ENCODE measurements at regions not wholly inside any gene's neighbourhood (a gene's known extent, or its start where the extent isn't known, plus 50 kb on each side); places are given as distances from the start of the nearest gene placed in this dataset.
"Not testable (repeated sequence)": the region's sequence is repeated elsewhere in the genome, so short reads cannot be mapped to it uniquely, and the experiment has no call there.

DNA sequence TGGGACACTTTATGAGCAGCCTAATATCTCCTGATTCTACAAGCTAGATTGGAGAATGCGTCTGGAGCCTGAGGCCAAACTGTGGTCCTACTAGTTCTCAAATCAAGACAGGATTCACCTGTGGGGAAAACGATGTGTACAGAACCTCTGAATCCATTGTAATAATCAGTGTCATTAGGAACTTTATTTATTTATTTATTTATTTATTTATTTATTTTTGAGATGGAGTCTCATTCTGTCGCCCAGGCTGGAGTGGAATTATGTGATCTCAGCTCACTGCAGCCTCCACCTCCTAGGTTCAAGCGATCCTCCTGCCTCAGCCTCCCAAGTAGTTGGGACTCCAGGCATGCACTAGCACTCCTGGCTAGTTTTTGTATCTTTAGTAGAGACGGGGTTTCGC, 52.6 kb upstream of the KIF26B start:
- H3K9me3 Mint-ChIP-seq; H3K27ac Mint-ChIP-seq; H3K36me3 Mint-ChIP-seq (ENCODE audit: low read depth); H3K4me1 Mint-ChIP-seq (ENCODE audit: low read depth); H3K4me3 Mint-ChIP-seq; H3K27me3 Mint-ChIP-seq: not testable (repeated sequence)

DNA sequence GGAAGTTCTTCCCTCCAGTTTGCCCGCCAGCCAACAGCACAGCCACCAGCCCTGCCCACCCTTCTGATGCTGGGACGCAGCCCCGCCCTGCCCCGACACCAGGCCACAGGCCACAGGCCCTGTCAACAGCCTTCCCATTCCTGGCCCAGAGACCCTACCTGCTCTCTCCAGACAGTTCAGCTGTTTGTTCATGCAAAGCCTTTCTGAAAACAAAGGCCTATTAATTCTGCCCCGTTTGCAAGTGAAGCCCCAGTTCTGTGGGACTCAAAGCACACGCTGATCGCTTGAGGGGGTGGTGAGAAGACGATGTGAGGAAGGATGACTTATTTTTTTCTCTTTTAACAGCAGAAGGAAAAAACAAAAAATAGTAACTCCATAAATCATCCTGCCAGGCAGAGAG, 55.4 kb upstream of the KIF26B start:
- no peaks in the 10 kb centered on the region for H3K36me3 Mint-ChIP-seq (ENCODE audit: low read depth)
- no peak overlapping the region for H3K27ac Mint-ChIP-seq
- H3K9me3 Mint-ChIP-seq, result no peaks in the 10 kb centered on the region
- H3K27me3 Mint-ChIP-seq, result no peaks in the 10 kb centered on the region
- no peak overlapping the region for H3K4me3 Mint-ChIP-seq
- no peaks in the 10 kb centered on the region for H3K4me1 Mint-ChIP-seq (ENCODE audit: low read depth)

DNA sequence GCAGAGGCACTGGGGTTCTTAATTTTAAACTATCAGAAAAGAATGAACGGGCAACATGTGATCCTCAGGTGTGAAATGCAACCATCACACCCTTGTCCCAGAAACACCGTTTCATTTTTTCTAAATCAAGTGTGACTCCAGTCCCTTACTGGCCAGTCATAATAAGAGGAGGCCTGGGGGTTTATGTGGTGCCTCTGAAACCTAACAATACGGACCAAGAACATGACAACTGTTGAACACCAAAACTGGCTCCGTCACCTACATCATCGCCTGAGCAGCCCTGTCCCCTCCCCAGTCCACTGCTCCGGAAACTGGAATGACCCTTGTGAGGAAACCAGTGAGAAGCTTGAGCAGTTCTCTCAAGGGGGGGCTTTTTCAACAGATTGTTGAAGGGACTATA, 55.9 kb upstream of the KIF26B start:
- no peaks in the 10 kb centered on the region for H3K9me3 Mint-ChIP-seq
- H3K4me3 Mint-ChIP-seq, result no peak overlapping the region
- H3K4me1 Mint-ChIP-seq (ENCODE audit: low read depth), result no peaks in the 10 kb centered on the region
- no peaks in the 10 kb centered on the region for H3K36me3 Mint-ChIP-seq (ENCODE audit: low read depth)
- no peaks in the 10 kb centered on the region for H3K27me3 Mint-ChIP-seq
- H3K27ac Mint-ChIP-seq, result no peak overlapping the region

DNA sequence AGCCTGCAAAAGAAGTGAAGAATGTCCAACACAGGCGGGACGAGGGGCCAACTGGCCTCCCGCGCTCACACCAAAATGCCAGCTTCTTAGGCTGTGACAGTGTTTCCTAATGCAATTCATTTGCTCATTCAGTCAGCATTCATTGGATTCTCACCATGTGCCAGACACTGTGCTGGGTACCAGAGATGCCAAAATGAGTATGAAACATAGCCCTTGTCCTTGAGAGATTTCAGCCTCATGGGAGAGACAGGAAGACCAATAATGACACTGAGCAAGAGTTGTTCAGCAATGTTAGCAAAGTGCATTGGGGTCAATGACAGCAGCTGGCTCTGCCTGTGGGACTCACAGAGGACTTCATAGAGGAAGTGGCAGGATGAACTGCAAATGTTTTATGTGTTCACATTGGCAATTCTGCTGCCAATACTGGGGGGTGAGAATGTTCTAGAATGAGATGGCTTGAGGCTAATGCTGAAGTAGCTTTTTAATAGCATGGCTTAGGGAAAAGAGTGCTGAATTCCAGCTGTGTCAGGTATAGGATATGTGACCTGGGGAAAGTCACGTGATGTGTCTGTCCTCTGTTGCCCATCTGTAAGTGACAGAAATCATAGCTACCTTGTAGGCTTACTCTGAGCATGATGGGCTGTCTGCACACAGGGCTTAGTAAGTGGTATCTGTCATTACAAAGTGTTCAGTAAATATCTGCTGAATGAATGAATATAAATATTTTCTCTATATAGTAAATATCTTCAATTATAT, 58.3 kb upstream of the KIF26B start:
- Mint-ChIP-seq H3K27me3 (no peaks in the 10 kb centered on the region), H3K9me3 (no peaks in the 10 kb centered on the region), H3K27ac (no peak overlapping the region), H3K4me3 (no peak overlapping the region), H3K4me1 (ENCODE audit: low read depth) (no peaks in the 10 kb centered on the region), H3K36me3 (ENCODE audit: low read depth) (no peaks in the 10 kb centered on the region)

DNA sequence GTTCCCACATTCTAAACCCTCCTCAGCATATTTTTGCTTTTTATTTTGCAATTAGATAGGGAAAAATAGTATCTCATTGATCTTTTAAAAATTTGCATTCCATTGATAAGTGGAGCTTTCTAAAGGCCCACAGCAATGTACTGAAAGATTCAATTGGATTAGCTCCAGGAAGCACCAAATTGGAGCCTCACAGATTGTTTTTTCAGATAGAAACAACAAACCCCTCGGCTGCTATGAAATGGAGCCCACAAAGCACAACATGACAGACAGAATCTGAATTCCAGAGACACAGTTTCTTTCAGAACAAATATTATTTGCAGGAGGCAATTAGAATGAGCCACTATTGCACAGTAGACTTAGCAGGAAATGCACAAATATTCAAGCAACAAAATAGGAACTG, 58.9 kb upstream of the KIF26B start:
- no peak overlapping the region for H3K4me3 Mint-ChIP-seq
- no peaks in the 10 kb centered on the region for H3K27me3 Mint-ChIP-seq
- H3K27ac Mint-ChIP-seq, result no peak overlapping the region
- H3K9me3 Mint-ChIP-seq, result no peaks in the 10 kb centered on the region
- H3K4me1 Mint-ChIP-seq (ENCODE audit: low read depth), result no peaks in the 10 kb centered on the region
- H3K36me3 Mint-ChIP-seq (ENCODE audit: low read depth), result no peaks in the 10 kb centered on the region

DNA sequence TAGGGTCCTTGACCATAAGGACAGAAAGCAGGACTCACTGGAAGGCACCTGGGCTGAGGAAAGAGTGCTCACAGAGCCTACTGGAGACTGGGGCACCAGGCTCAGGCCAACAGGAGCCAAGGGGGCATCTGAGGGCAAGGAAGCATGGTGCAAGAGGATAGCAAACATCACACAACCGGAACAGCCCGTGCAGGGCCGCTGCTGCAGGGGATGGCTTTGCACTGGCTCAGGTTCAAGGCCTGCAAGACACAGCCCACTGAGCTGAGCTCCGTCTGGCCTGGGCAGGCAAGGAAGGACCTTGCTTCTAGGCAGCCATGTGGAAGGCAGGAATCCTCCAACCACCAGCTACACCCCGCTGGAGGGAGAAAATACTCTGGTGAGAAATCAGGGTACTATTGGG, 59.8 kb upstream of the KIF26B start:
- Mint-ChIP-seq H3K4me1 (ENCODE audit: low read depth) (no peaks in the 10 kb centered on the region), H3K9me3 (no peaks in the 10 kb centered on the region), H3K27ac (no peak overlapping the region), H3K36me3 (ENCODE audit: low read depth) (no peaks in the 10 kb centered on the region), H3K4me3 (no peak overlapping the region), H3K27me3 (no peaks in the 10 kb centered on the region)

DNA sequence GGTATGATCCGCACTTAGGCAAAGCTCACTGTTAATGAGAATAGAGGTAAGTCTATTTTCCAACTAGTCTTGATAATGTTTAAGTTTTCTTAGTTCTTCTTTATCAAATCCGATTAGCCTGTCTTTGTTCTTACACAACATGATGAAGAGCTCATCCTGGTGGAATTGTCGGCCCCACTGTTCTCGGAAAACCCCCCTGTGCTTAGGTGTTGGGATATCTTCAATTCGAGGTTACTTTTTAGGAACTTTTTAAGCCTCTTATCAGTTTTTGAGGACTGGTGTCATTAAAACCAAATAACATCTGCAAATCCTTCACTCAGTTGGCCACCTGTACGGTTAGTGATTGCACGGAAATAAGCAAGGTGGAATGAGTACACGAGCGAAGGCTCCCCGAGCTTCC, 60.7 kb upstream of the KIF26B start:
- no peaks in the 10 kb centered on the region for H3K36me3 Mint-ChIP-seq (ENCODE audit: low read depth)
- no peaks in the 10 kb centered on the region for H3K9me3 Mint-ChIP-seq
- no peak overlapping the region for H3K4me3 Mint-ChIP-seq
- H3K27me3 Mint-ChIP-seq, result no peaks in the 10 kb centered on the region
- no peaks in the 10 kb centered on the region for H3K4me1 Mint-ChIP-seq (ENCODE audit: low read depth)
- H3K27ac Mint-ChIP-seq, result no peak overlapping the region

DNA sequence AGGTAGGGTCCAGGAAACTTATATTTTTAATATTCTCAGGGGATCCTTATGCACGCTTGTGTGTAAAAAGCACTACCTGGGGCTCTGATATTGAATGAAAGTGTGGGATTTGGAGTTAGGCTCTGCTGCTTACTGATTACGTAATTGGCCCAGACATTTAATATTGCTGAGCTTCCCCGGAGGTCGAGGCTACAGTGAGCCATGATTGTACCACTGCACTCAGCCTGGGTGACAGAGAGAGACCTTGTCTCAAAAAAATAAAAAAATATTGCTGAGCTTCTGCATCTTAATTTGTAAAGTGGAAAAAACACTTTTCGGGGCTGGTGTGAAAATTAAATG, 62.2 kb upstream of the KIF26B start:
- Mint-ChIP-seq H3K9me3 (no peaks in the 10 kb centered on the region), H3K36me3 (ENCODE audit: low read depth) (no peaks in the 10 kb centered on the region), H3K27ac (no peak overlapping the region), H3K4me1 (ENCODE audit: low read depth) (no peaks in the 10 kb centered on the region), H3K27me3 (no peaks in the 10 kb centered on the region), H3K4me3 (no peak overlapping the region)

DNA sequence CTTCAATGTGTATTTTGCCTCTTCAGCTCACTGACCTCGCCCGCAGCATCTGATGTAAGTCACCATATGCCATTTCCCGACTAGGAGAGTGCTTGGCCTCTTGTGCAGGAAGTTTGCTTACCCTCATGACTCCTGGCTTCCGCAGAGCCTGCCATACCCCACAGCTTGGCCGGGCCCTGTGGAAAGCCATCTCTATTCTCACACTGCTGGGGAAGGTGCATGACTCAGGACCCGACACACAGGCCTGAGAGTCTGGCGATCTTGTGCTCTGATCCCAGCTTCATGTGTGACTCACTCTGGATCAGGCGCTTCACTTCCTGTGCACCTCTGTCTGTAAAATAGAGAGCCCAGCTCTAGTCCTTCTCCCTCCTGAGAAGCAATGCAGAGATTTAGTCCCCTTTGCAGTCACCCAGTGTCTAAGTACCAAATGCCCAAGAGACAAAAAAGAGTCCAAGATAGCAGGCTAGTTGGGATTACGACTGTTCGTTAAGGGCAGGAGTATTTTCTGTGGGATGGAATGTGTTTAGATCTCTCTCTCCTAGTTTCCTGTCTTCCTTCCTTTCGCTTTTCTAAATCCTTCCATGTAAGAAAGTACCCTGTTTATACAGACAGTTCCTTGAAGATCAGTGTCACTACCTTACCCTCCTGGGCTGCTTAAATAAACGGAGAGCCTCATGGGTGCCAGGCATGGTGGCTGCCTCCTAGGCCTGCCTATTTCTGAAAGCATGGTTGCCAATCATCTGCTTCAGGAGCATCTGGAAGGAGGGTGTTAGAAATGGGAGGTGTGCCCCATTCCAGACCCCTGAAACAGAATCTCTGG, 62.8 kb upstream of the KIF26B start:
- Mint-ChIP-seq H3K27me3 (no peaks in the 10 kb centered on the region), H3K27ac (no peak overlapping the region), H3K4me3 (no peak overlapping the region), H3K36me3 (ENCODE audit: low read depth) (no peaks in the 10 kb centered on the region), H3K9me3 (no peaks in the 10 kb centered on the region), H3K4me1 (ENCODE audit: low read depth) (no peaks in the 10 kb centered on the region)

DNA sequence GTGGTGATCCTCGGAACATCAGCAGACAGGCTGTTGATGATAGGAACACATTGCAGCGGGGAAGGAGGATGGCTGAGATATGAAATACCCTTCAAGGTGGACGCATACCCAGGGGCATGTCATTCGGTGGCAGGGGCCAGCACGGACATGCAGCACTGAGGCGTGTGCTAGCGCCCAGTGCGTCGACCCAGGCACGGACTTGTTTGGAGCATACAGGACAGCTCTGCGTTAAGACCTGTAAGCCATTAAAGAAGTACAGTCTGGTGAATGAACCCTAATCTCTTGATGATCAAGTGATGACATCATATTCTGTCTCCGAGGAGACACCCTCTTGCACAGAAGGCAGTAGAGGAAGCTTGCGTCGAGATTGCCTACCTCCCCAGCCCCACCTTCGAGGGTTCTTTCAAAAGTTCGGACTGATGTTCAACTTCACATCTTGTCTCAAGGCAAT, 63.6 kb upstream of the KIF26B start:
- Mint-ChIP-seq H3K4me1 (ENCODE audit: low read depth) (no peaks in the 10 kb centered on the region), H3K27me3 (no peaks in the 10 kb centered on the region), H3K36me3 (ENCODE audit: low read depth) (no peaks in the 10 kb centered on the region)

DNA sequence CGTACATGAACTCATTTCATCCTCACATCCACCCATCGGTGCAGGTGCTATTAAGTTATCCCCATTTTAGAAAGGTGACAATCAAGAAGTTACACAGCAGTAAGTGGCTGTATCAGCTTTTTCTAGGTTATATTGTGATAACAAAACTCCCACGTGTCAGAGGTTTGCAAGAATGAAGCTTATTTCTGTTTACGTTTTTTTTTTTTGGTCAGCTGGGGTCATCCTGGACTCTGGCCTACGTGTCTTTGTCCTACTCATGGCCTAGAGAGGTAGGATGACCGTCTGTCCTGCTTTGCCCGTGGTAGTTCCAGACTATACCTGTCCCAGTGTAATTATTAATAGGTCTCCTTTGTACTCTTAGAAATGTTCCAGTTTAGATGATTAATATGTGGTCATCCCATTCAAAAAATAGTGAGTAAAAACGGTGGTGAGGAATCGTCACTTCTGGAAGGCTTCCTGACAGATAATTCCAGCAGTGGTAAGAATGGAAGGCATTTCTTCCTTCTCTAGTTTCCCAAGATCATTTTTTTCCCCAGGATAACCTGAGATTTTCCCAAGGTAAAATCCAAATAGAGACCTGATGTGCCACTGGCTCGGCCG, 64.2 kb upstream of the KIF26B start:
- Mint-ChIP-seq H3K4me1 (ENCODE audit: low read depth) (peaks cover 4% of the 10 kb centered on the region), H3K9me3 (no peaks in the 10 kb centered on the region), H3K27me3 (no peaks in the 10 kb centered on the region), H3K4me3 (no peak overlapping the region), H3K27ac (no peak overlapping the region), H3K36me3 (ENCODE audit: low read depth) (no peaks in the 10 kb centered on the region)

More for the DNA sequence above, 63.6 kb upstream of the KIF26B start:
- no peaks in the 10 kb centered on the region for H3K9me3 Mint-ChIP-seq
- H3K4me3 Mint-ChIP-seq, result no peak overlapping the region
- no peak overlapping the region for H3K27ac Mint-ChIP-seq

DNA sequence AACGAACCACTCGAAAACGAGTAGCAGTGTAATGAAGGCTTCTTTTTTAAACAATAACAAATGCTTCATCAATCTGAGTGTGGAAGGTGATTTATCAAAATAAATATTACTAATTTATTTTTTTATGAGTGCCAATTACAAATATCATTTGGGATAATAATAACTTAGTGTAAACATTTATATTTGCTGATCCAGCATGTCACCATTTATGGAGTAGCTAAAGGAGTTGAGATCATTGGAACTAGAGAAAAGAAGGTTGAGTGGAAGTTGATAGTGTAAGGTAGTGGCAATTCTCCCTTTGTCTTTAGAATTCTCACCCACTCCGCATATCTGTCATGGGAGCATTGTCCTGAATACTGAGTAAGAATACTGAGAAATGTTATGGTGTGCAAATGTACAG, 67.1 kb upstream of the KIF26B start:
- peaks cover 4% of the 10 kb centered on the region for H3K36me3 Mint-ChIP-seq (ENCODE audit: low read depth)
- H3K27me3 Mint-ChIP-seq, result no peaks in the 10 kb centered on the region
- H3K9me3 Mint-ChIP-seq, result no peaks in the 10 kb centered on the region
- no peak overlapping the region for H3K27ac Mint-ChIP-seq
- H3K4me3 Mint-ChIP-seq, result no peak overlapping the region
- peaks cover 9% of the 10 kb centered on the region for H3K4me1 Mint-ChIP-seq (ENCODE audit: low read depth)

DNA sequence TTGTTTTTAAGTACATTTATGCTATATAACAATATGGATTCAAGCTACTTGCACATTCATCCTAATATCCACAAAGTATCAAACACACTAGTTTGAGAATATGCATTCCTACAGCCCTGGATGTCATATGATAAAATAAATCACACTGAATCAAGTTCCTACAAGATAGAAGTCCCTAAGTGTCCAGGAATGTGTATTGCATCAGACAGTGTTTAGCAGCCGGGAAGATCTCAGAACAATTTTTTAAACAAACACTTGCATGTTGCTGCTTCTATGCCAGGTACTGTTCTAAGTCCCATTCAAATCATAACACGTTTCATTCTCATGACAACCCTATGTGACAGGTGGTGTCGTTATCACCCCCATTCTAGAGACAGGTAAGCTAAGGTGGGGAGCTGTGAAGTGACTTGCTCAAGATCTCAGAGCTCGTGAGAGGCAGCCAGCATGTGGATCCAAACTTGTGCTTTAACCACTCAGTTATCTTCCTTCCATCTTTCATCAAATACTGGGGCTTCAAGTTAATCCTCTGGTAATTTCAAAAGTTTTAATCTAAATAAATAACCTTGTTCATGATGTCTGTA, 68.3 kb upstream of the KIF26B start:
- no peak overlapping the region for H3K27ac Mint-ChIP-seq
- no peaks in the 10 kb centered on the region for H3K27me3 Mint-ChIP-seq
- no peak overlapping the region for H3K4me3 Mint-ChIP-seq
- H3K9me3 Mint-ChIP-seq, result no peaks in the 10 kb centered on the region
- peaks cover 4% of the 10 kb centered on the region for H3K36me3 Mint-ChIP-seq (ENCODE audit: low read depth)
- H3K4me1 Mint-ChIP-seq (ENCODE audit: low read depth), result peaks cover 9% of the 10 kb centered on the region

DNA sequence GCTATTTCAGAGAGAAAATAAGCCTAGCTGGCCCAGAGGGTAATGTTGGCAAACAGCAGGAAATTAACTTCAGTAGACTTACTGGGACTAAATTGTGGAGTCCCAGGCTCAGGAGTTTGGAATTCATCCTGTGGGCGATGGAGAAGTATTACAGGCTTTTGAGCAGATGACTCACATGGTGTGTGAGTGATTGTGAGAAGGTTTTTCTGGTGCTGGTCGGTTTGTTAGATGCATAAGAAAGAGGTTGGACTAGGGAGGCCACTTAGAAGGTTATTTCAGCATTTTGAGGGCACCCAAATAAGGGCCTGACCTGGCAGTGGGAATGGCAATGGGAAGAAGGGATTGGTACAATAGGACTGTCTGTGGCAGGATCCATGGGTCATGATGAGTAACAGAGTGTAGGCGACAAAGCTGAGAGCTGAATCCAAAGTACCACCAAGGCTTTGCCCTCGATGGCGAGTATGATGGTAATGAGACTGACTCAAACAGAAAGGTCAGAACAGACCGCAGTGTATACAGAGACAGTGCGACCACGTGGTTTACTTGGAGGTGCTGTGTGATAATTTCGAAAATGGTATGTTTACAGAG, 69.2 kb upstream of the KIF26B start:
- peaks cover 4% of the 10 kb centered on the region for H3K36me3 Mint-ChIP-seq (ENCODE audit: low read depth)
- H3K9me3 Mint-ChIP-seq, result no peaks in the 10 kb centered on the region
- peaks cover 9% of the 10 kb centered on the region for H3K4me1 Mint-ChIP-seq (ENCODE audit: low read depth)
- H3K27me3 Mint-ChIP-seq, result no peaks in the 10 kb centered on the region
- H3K27ac Mint-ChIP-seq, result no peak overlapping the region
- H3K4me3 Mint-ChIP-seq, result no peak overlapping the region

DNA sequence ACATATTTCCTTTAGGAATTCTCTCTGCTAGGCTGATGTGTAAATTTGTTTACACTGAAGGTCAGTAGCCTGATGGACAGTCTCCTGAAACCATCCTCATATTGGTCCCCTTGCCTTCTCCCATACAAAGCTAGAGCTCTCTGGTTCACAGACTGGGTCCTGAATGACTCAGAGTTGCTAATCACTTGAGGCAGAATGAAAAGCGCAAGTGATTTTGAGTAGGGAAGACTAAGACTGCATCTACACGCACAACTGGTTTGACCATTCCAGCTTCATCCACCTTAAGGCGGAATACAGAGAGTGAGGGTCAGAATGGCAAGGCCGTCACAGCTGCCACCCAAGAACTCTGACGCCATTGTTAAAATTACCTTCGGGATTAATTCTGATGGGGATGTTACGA, 70.2 kb upstream of the KIF26B start:
- Mint-ChIP-seq H3K9me3 (no peaks in the 10 kb centered on the region), H3K27me3 (no peaks in the 10 kb centered on the region), H3K27ac (no peak overlapping the region), H3K36me3 (ENCODE audit: low read depth) (peaks cover 4% of the 10 kb centered on the region), H3K4me3 (no peak overlapping the region), H3K4me1 (ENCODE audit: low read depth) (peaks cover 9% of the 10 kb centered on the region)

Measured in stimulated activated naive CD8-positive, alpha-beta T cell treated with anti-CD3 and anti-CD28 coated beads, Interleukin-15, Interleukin-2, amounts not matched to agents 100 ng/mL and 50 ng/mL, for 24 hours (primary cell).